CD14-positive monocyte (primary cell): ENCODE measurements at regions not wholly inside any gene's neighbourhood (a gene's known extent, or its start where the extent isn't known, plus 50 kb on each side); places are given as distances from the start of the nearest gene placed in this dataset.

Source experiments
- DNase-seq, 3 donors: peaks; one replicate each; pipeline ENCODE4 v3.0.0-alpha.2; 2011 to 2022
- H2AFZ ChIP-seq: 2 replicates; pipeline ENCODE4 v1.6.0; 2012; ENCODE audit warnings: mild to moderate bottlenecking, low read depth, low read length, inconsistent platforms; ENCODE audit not compliant: insufficient read depth, poor library complexity, severe bottlenecking
- H3K27ac ChIP-seq, 2 donors: 1 replicate in 1 of 2; 2 replicates in 1 of 2; pipeline ENCODE4 v1.5.1; 2012 to 2013; ENCODE audit warnings: low read length in 2 of 2, control low read depth in 1 of 2, inconsistent platforms in 1 of 2, low read depth in 1 of 2, mild to moderate bottlenecking in 1 of 2
- H3K27me3 ChIP-seq, 2 donors: one replicate each; pipeline versions ENCODE4 v1.6.0 to v1.6.1; 2011 to 2013; ENCODE audit warnings: low read length in 2 of 2; ENCODE audit not compliant: control insufficient read depth in 2 of 2, insufficient read depth in 2 of 2
- H3K36me3 ChIP-seq, 2 donors: replicated peaks in 1 of 2; 1 replicate in 1 of 2; 2 replicates in 1 of 2; pipeline versions ENCODE4 v1.5.1 to v1.6.1; 2012 to 2013; ENCODE audit warnings: low read length in 2 of 2, control low read depth in 1 of 2, inconsistent platforms in 1 of 2, mild to moderate bottlenecking in 1 of 2; ENCODE audit not compliant: insufficient read depth in 2 of 2, control insufficient read depth in 1 of 2
- H3K4me1 ChIP-seq, 2 donors: 1 replicate in 1 of 2; 2 replicates in 1 of 2; pipeline versions ENCODE4 v1.5.1 to v1.6.1; 2012 to 2013; ENCODE audit warnings: low read length in 2 of 2, control low read depth in 1 of 2, inconsistent platforms in 1 of 2, mild to moderate bottlenecking in 1 of 2, moderate library complexity in 1 of 2; ENCODE audit not compliant: insufficient read depth in 2 of 2, control insufficient read depth in 1 of 2
- H3K4me2 ChIP-seq: replicated peaks from 2 replicates; pipeline ENCODE3; 2012; ENCODE audit warnings: low read length, moderate library complexity, mild to moderate bottlenecking; ENCODE audit not compliant: poor library complexity, severe bottlenecking; ENCODE audit errors: extremely low read depth
- H3K4me3 ChIP-seq, 3 experiments: fragments of 200-600 bp in 1 of 3; sonication (generic) in 1 of 3; replicated peaks in 1 of 3; 1 replicate in 2 of 3; 2 replicates in 1 of 3; pipeline ENCODE4 v1.5.1; 2011 to 2013; ENCODE audit warnings: low read length in 3 of 3, mild to moderate bottlenecking in 3 of 3, control low read depth in 2 of 3, low read depth in 2 of 3, inconsistent platforms in 1 of 3, moderate library complexity in 1 of 3
- H3K79me2 ChIP-seq: 2 replicates; pipeline ENCODE4 v1.6.0; 2012; ENCODE audit warnings: mild to moderate bottlenecking, control low read depth, inconsistent platforms, low read length, moderate library complexity; ENCODE audit not compliant: insufficient read depth
- H3K9ac ChIP-seq: 2 replicates; pipeline ENCODE4 v1.6.0; 2017; ENCODE audit warnings: low read length, mild to moderate bottlenecking; ENCODE audit not compliant: insufficient read depth, poor library complexity, severe bottlenecking
- H3K9me3 ChIP-seq, 2 donors: replicated peaks in 1 of 2; 1 replicate in 1 of 2; 2 replicates in 1 of 2; pipeline versions ENCODE4 v1.5.1 to v1.6.1; 2012 to 2013; ENCODE audit warnings: low read length in 2 of 2, control low read depth in 1 of 2; ENCODE audit not compliant: control insufficient read depth in 1 of 2, insufficient read depth in 1 of 2
- H4K20me1 ChIP-seq: 2 replicates; pipeline ENCODE4 v1.6.0; 2012; ENCODE audit warnings: mild to moderate bottlenecking, low read length, control low read depth, moderate library complexity; ENCODE audit not compliant: insufficient read depth
- H3K27ac Mint-ChIP-seq, 7 donors: one replicate each; pipeline ENCODE4 v1.8.0; 2020; ENCODE audit warnings: mild to moderate bottlenecking in 7 of 7, mixed read lengths in 7 of 7, moderate library complexity in 6 of 7, inconsistent platforms in 2 of 7
- H3K27me3 Mint-ChIP-seq, 3 donors: one replicate each; pipeline ENCODE4 v1.8.0; 2021 to 2022; ENCODE audit warnings: low read depth in 3 of 3, mild to moderate bottlenecking in 3 of 3, mixed read lengths in 3 of 3, moderate library complexity in 3 of 3, inconsistent platforms in 1 of 3
- H3K36me3 Mint-ChIP-seq, 2 donors: one replicate each; pipeline ENCODE4 v1.8.0; 2020; ENCODE audit warnings: mixed read lengths in 2 of 2, inconsistent platforms in 1 of 2, mild to moderate bottlenecking in 1 of 2
- H3K4me1 Mint-ChIP-seq: one replicate; pipeline ENCODE4 v1.8.0; 2020; ENCODE audit warnings: mild to moderate bottlenecking, mixed read lengths
- H3K4me3 Mint-ChIP-seq, 2 donors: one replicate each; pipeline ENCODE4 v1.8.0; 2020; ENCODE audit warnings: mild to moderate bottlenecking in 2 of 2, mixed read lengths in 2 of 2, moderate library complexity in 1 of 2
- H3K9me3 Mint-ChIP-seq, 7 donors: one replicate each; pipeline ENCODE4 v1.8.0; 2020 to 2022; ENCODE audit warnings: mixed read lengths in 7 of 7, mild to moderate bottlenecking in 6 of 7, moderate library complexity in 6 of 7, inconsistent platforms in 2 of 7
- CTCF ChIP-seq: fragments of 200-600 bp; IDR thresholded peaks from one replicate; pipeline ENCODE4 v1.8.0; 2022; ENCODE audit warnings: antibody characterized with exemption, mild to moderate bottlenecking
- WGBS: methylation state at CpG from one replicate; pipeline ENCODE4 v1.1.5; 2013; ENCODE audit warnings: missing lambda C conversion rate; ENCODE audit not compliant: insufficient coverage; 5-methylcytosine and 5-hydroxymethylcytosine counted together
- intact Hi-C, 2 donors: fragments of 100-400 bp; cut with micrococcal nuclease; formaldehyde crosslinking; loops; one replicate each; pipeline versions ENCODE4 v1.15.0 to v1.15.1; 2023

- H3K9me3 Mint-ChIP-seq: peaks cover 0 to 7% (median 0%) of the 10 kb centered on the region in 7 donors
- H3K27ac Mint-ChIP-seq: no peak overlapping the region
- Histone ChIP-seq H3K9me3 (no peaks in the 10 kb centered on the region), H3K36me3 (no peaks in the 10 kb centered on the region), H3K27ac (no peak overlapping the region), H3K27me3 (no peaks in the 10 kb centered on the region), H3K4me3 (no peak overlapping the region), H3K9ac (no peak overlapping the region), H3K4me2 (no peak overlapping the region), H2AFZ (no peak overlapping the region), H4K20me1 (no peaks in the 10 kb centered on the region), H3K4me1 (no peaks in the 10 kb centered on the region), H3K79me2 (no peaks in the 10 kb centered on the region)
- no peak overlapping the region for H3K4me3 Mint-ChIP-seq
- H3K27me3 Mint-ChIP-seq: peaks cover 0 to 6% (median 4%) of the 10 kb centered on the region in 3 donors
- 100% methylated on average over 1 of the region's 2 CpGs for WGBS
- no peaks in the 10 kb centered on the region for H3K36me3 Mint-ChIP-seq
- no peak for DNase-seq
- H3K4me1 Mint-ChIP-seq: peaks cover 8% of the 10 kb centered on the region
- TF ChIP-seq CTCF: no peak
- intact Hi-C loops: no loop called here
Measured at GRCh38 chr20:8940326-8940725, 128.6 kb upstream of the PLCB4 start.

GRCh38 chr20:8943631-8944030, 125.3 kb upstream of the PLCB4 start:
- H3K9me3 ChIP-seq: no peaks in the 10 kb centered on the region
- no peak overlapping the region for H3K27ac ChIP-seq
- peak; percentile 3 to 31 (median 20) for DNase-seq
- intact Hi-C loops: no loop called here
- no peak overlapping the region for H3K4me3 Mint-ChIP-seq
- H3K27ac Mint-ChIP-seq: no peak overlapping the region
- no peaks in the 10 kb centered on the region for H3K79me2 ChIP-seq
- H3K4me1 Mint-ChIP-seq: peaks cover 8% of the 10 kb centered on the region
- H2AFZ ChIP-seq: no peak overlapping the region
- no peak overlapping the region for H3K4me2 ChIP-seq
- no peak for TF ChIP-seq CTCF
- no peak overlapping the region for H3K4me3 ChIP-seq
- peaks cover 0 to 4% (median 3%) of the 10 kb centered on the region in 3 donors for H3K27me3 Mint-ChIP-seq
- no peak overlapping the region for H3K9ac ChIP-seq
- H4K20me1 ChIP-seq: no peaks in the 10 kb centered on the region
- H3K9me3 Mint-ChIP-seq: no peaks in the 10 kb centered on the region
- H3K4me1 ChIP-seq: no peaks in the 10 kb centered on the region
- H3K36me3 ChIP-seq: no peaks in the 10 kb centered on the region
- no peaks in the 10 kb centered on the region for H3K27me3 ChIP-seq
- H3K36me3 Mint-ChIP-seq: no peaks in the 10 kb centered on the region
